HG03520 (cell line): ENCODE measurements at regions not wholly inside any gene's neighbourhood (a gene's known extent, or its start where the extent isn't known, plus 50 kb on each side); places are given as distances from the start of the nearest gene placed in this dataset.
"Not testable (repeated sequence)": the region's sequence is repeated elsewhere in the genome, so short reads cannot be mapped to it uniquely, and the experiment has no call there.

Experiments
- ATAC-seq: cut with Tn5 transposase; IDR thresholded peaks from one replicate; pipeline ENCODE4 v1.9.1; 2021; ENCODE audit warnings: mild to moderate bottlenecking, moderate library complexity; ENCODE audit not compliant: unreplicated experiment

DNA sequence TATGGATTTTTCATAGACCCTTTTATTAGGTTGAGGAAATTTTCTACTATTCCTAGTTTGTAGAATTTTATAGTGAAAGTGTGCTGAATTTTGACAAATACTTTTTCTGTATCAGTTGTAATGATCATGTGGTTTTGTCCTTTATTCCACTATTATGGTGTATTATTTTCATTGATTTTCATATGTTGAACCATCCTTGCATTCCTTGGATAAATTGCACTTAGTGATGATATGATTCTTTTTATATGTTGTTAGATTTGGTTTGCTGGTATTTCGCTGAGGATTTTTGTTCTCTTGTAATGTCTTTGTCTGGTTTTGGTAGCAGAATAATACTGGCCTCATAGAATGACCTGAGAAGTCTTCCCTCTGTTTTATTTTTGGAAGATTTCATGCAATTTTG lies 140.6 kb upstream of the CDK6 start:
- ATAC-seq = no peak

DNA sequence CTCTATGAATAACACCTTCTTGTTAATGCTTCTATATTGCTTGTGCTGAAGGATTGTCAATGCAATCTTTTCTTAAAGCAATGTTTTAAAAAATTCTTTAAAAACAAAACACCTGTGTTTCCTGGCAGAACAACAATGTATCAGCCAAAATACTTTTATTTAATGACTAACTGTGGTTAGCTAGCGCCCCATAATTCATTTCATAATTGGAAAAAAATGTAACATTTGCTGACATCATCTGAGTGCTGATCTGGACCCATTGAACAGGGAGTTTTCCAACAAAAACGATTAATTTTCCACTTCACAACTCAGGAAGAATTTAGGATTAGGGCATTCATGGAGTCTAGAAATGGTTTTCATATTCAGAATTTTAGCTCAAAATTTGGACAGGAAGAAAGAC lies 137.6 kb upstream of the CDK6 start:
- no peak for ATAC-seq

DNA sequence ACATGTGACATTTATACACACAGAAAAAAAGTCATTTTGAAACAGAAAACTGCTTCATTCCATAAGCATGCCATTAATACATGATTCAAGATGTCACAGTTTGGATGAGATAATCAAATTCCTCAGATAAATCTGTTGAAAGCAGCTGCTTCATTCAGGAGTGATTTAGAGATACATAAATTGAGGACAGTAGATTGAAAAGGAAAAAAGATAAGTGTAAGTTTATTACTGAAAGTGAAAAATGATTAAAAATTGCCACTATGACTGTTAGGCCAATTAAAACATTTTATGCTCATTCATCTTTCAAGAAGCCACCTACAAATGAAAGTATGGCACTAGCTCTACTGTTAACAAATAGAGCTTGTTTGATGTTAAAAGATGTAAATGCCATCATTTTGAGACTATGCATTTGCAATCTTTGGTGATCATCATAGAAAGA lies 136.9 kb upstream of the CDK6 start:
- ATAC-seq = no peak

DNA sequence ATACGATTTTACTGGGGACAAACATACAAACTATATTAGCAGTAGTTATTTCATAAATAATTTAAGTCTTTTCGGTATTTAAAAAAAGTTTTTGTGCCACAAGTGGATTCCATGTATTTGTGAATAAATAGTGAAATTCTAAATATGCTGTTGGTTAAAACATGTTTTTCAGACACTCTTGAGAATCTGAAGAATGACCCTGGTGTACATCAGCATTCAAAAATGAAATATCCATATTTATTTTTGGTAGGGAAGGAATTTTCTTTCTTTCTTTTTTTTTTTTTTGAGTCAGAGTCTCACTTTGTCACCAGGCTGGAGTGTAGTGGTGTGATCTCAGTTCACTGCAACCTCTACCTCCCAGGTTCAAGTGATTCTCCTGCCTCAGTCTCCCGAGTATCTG lies 136.1 kb upstream of the CDK6 start:
- no peak for ATAC-seq

DNA sequence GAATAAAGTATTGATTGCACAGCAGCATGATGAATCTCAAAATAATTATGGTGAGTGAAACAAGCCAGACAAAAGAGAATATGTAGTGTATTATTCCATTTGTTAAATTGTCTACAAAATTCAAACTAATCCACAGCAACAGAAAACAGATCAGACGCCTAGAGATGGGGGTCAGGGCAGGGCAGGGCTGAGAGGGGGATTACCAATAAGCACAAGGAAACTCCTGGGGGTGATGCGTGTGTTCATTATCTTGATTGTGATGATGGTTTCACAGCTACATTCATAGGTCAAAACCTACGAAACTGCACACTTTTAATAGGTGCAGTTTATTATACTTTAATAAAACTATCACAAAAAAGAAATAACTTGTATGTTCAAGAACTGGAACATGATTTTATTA lies 132.7 kb upstream of the CDK6 start:
- ATAC-seq = no peak

DNA sequence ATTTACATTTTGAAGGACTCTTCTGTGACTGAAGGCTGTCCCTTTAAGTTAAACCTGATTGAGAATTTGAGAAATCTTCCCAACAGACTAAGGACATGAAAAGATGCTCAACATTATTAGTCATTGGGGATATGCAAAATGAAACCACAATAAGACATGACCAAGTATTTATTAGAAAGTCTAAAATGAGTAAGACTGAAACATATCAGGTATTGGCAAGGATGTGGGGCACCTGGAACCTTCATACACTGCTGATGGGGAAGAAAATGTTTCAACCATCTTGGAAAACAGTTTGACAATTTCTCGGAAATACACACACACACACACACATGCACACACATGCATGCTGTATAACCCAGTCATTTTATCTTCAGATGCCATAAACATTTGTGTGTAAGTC lies 132.1 kb upstream of the CDK6 start:
- no peak for ATAC-seq

DNA sequence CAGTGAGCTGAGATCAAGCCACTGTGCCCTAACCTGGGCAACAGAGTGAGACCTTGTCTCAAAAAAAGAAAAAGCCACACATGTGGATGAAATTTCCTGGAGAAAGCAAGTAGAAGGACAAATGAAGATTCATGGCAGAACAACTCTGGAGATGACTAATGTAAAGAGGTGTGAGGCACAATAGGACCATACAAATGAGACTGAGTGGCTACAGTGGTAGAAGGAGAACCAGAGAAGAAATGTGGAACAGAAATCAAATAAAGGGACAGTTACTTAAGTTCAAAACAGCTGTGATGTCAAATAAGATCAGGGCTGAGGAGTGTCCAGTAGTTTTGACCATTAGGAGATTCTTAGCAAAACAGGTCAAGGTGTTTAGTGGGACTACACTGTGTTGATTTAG lies 130.9 kb upstream of the CDK6 start:
- ATAC-seq = no peak

DNA sequence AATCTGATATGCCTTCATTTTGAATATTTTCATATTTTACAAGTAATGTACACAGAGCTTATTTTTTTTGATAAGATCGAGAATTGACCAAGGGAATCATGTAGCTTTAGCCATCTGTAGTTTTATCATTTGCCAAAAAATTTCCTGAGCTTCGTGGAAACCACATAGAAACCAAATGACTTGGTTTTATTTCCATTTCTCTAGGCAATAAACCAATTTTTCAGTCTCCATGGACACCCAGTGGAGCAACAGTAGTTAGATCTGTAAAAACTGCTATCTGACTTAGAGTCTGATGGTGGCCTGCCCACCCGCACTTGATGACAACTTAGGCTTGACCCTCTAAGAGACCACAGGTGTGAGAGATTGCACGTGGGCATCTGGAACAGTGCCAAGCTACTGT lies 127.8 kb upstream of the CDK6 start:
- ATAC-seq = no peak

DNA sequence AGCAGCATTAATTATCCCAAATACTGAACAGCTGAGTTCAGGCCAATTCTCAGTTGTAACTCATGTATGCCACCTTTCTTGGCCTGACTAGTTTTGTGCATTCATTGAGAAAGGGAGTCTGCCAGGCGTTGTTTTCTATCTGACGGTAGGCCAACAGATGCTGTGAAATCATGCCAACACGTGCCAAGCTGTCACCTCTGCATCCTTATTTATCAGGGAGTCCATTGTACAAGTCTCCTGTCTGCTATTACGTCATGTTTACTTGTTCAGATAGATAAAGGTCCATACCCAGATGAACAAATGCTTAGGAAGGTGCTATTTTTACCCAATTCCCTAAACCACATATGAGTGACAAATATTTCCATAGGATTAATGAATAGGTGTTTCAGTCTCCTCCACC lies 127.2 kb upstream of the CDK6 start:
- ATAC-seq = no peak

DNA sequence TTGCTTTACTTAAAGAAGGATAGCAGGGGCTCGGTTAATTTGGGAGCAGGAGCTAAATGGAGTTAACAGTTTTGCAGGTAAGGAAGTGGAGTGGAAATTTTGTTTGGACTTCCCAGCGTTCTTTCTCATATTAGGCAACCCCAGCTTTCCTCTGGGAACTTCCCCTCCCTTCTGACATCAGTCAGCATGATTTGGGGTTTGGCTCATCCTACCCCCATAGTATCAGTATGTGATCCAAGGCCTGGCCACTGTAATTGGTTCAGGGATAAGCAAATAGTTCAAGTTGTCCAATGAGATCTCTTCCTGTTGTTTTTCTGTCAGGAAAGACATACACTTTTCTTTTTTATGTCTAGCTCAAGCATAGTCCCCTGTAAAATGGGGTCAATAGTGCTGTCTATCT lies 125.6 kb upstream of the CDK6 start:
- ATAC-seq = no peak

DNA sequence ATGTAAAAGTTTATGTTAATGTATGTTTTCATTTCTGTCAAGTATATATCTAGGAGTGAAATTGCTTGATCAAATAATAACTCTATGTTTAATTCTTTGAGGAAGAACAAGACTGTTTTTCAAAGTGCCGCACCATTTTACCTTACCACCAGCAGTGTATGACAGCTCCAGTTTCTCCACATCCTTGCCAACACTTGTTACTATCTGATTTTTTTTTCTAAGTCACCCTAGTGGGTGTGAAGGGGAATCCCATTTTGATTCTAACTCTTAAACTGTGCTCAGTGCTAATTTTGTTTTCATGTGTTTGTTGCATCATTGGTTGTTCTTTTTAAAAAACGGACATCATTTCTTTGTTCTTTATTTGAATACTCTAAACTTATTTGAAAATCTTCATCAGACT lies 120.2 kb upstream of the CDK6 start:
- no peak for ATAC-seq

DNA sequence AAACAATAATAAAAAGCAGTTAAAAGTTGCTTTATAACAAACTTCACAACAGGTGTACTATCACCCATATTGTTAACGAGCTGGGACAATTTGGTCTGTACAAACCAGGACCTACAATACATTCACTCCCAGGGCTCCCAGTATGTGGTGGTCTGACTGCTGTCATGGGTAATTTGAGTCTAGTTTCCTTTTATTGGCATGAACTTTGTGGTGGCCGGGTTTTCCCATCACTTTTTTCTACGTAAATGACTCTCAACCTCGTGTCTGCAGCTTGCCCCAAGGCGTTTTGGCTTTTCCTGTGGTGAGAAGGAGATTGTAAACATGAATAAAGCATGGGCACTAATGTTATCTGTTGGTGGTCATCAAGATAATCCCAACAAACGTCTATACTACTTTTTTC lies 118.7 kb upstream of the CDK6 start:
- ATAC-seq = no peak

DNA sequence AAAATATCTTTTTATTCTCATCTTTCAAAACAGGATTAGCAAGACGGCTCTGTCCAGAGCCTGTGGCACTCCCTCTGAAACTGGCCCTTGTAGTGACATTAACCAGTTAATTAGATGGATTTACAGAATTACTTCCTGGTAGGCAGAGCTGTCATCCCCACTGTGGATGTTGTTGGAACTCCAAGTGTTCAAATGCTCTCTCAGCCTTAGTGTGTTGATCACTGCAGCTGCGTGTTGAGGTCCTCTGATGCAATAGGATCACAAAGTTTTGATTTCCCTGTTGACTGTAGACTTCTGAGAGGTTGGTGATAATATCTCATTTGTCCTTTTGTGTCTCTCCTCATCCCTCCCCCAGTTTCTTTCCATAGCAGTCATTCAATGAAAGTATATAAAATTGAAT lies 117.3 kb upstream of the CDK6 start:
- no peak for ATAC-seq

DNA sequence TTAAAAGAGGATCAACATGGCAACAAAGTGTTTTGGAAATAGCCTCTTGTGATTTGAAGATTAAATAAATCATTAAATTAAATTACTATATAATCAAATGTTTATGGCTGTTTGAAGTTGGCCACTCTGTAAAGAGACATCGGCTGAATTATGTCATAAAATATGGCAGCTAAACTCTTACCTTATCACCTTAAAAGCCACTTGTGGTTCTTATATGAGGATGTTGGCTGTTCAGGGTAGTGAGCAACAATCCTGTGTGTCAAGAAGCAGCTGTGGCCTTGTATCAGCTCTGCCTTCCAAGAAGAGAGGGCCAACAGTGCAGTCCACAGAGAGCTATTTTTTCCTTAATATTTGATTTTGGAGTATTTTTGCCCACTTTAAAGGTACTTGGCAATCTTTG lies 113.4 kb upstream of the CDK6 start:
- ATAC-seq = no peak

DNA sequence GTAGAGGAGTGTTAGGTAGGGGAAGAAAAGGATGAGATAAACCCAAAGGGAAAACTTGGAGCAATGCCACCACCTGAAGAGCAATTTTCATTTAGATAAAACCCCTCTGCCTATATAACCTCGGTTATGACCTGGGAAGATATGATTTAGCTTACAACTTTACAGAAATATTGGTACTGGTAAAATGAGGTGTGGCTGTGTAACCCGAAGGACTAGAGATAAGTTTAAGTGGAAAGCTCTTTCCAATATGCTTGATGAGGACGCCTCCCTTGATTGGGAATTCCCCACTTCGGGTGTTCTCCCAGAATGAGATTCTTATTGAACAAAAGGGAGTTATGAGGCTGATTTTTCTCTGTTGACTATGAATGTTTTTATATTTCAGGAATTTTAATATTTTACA lies 109.5 kb upstream of the CDK6 start:
- no peak for ATAC-seq

DNA sequence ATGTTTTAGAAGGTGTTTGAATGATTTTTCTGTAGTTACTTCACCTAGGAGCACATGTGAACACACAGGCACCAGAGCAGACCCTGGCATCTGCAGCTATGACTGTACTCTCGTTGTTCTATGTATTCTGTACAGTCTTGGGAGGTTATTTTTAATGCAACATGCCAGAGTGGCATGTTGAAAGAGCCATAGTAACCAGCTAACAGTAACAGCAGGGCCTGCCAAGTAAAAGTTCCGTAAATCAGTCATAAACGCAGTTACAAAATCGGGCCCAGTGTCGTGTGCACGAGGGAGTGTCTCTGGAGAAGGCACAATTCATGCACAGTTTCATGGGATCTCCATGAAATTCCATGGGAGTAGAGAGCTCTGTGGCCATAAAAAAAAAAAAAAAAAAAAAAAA lies 108.3 kb upstream of the CDK6 start:
- no peak for ATAC-seq

DNA sequence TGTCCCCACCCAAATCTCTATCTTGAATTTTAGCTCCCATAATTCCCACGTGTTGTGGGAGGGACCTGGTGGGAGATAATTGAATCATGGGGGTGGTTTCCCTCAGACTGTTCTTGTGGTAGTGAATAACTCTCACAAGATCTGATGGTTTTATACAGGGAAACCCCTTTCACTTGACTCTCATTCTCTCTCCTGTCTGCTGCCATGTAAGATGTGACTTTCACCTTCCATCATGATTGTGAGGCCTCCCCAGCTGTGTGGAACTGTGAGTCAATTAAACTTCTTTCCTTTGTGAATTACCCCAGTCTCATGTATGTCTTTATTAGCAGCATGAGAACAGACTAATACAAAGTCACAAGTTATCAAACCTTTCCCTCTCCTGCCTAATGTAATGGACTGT lies 106.3 kb upstream of the CDK6 start:
- ATAC-seq = not testable (repeated sequence)

DNA sequence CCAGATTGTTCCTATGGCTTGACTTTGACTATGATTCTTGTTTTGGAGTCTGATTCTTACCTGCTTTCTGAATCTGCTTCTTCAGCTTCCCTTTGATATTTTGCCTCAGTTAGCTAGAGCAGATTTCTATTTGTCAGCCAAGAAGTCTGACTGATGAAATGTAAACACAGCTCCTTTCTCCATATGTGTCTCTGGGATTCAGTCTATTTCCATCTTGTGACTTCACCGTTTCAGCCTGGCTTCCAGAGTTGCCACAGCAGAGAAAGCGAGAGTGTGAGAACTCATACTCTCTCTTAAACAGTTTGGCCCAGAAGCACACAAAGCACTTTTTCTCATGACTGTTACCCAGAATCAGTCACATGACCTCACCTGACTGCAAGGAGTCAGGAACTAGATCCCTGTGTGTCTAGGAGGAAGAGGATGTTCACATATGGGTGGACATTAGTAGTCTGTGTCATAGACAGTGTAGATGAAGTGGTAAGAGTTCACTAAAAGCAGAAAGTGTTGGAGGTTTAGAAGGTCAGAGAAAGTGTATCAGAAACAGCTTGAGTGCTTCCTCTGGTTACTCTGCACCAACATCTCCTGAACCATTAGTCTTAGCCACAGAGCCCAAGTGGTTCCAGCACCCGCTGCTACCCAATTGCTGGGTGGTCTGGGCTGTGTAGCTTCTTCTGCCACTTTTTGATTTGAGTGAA lies 103.4 kb upstream of the CDK6 start:
- ATAC-seq = no peak

DNA sequence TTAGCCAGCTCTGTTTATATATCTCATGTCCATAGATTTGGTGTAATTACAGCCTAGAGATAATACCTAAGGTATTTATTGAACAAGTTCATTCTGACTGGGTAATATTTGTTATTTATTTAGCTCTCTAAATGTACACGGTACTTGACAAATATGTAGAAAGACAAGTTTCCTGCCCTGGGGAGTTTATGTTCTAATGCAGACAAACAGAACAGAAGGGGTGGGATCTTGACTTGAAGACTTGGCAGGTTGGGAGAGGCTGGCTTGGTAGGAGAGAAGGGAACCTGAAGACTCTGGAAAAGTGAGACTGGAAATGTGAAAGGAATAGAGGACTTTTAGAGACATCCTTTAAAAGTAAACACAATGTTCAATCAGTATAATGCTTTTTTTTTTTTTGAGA lies 97.7 kb upstream of the CDK6 start:
- no peak for ATAC-seq

DNA sequence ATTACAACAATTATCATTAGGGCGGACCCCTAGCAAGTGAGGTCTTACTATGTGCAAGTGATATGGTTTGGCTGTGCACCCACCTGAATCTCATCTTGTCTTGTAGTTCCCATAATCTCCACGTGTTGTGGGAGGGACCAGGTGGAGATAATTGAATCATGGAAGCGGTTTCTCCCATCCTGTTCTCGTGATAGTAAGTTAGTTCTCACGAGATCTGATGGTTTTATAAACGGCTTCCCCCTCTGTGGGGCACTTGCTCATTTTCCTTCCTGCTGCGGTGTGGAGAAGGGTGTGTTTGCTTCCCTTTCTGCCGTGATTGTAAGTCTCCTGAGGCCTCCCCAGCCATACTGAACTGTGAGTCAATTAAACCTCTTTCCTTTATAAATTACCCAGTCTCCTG lies 96.1 kb upstream of the CDK6 start:
- ATAC-seq = no peak

DNA sequence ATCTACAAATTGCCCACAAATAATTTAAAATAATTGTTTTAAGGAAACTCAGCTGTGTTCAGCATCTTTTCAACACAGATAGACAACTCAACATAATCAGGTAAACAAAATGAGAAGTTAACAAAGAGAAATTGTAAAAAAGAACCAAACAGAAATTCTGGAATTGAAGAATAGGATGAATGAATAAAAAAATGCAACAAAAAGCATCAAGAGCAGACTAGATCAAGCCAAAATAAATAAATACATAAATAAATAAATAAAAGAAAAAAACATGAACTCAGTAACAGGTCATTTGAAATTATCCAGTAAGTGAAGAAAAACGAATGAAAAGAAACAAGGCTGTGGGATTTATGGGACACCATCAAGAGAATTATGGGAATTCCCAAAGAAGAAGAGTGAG lies 94.0 kb upstream of the CDK6 start:
- no peak for ATAC-seq

DNA sequence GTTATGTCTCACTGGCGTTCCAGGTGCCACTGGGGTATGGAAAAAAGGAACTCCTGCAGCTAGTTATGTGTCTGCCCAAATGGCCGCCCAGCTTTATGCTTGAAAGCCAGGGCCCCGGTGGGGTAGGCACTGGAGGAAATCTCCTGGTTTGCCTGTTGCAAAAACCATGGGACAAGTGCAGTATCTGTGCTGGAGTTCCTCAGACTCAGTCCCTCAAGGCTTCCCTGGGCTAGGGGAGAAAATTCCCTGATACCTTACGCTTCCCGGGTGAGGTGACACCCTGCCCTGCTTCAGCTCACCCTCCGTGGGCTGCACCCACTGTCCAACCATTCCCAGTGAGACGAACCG lies 90.3 kb upstream of the CDK6 start:
- ATAC-seq = no peak

DNA sequence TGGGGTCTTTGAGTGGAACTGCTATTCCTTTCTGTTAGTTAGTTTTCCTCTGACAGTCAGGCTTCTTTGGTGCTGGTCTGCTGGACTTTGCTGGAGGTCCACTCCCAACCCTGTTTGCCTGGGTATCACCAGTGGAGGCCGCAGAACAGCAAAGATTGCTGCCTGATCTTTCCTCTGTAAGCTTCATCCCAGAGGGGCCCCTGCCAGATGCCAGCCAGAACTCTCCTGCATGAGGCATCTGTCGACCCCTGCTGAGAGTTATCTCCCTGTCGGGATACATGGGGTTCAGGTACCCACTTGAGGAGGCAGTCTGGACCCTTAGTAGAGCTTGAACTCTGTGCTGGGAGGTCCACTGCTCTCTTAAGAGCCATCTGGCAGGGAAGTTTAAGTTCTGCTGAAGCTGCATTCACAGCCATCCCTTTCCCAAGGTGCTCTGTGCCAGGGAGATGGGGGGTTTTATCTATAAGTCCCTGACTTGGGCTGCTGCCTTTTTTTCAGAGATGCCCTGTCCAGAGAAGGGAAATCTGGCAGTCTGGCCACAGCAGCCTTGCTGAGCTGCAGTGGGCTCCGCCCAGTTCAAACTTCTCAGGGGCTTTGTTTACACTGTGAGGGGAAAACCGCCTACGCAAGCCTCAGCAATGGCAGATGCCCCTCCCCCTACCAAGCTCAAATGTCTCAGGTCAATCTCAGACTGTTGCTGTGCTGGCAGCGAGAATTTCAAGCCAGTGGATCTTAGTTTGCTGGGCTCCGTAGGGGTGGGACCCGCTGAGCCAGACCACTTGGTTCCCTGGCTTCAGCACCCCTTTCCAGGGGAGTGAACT lies 89.7 kb upstream of the CDK6 start:
- no peak for ATAC-seq
